Skeletal muscle tissue (tissue), 3 donors: ENCODE measurements at regions not wholly inside any gene's neighbourhood (a gene's known extent, or its start where the extent isn't known, plus 50 kb on each side); places are given as distances from the start of the nearest gene placed in this dataset.

Source experiments
- H3K27ac ChIP-seq: one replicate; pipeline ENCODE4 v1.7.0; 2013; ENCODE audit warnings: mild to moderate bottlenecking, low read depth, low read length, inconsistent platforms
- H3K27me3 ChIP-seq, 3 donors: one replicate each; pipeline ENCODE4 v1.7.0; 2013; ENCODE audit warnings: low read length in 3 of 3; ENCODE audit not compliant: control insufficient read depth in 3 of 3, insufficient read depth in 3 of 3
- H3K36me3 ChIP-seq, 3 donors: one replicate each; pipeline ENCODE4 v1.7.0; 2013; ENCODE audit warnings: low read length in 3 of 3; ENCODE audit not compliant: control insufficient read depth in 3 of 3, insufficient read depth in 3 of 3
- H3K4me1 ChIP-seq, 3 donors: one replicate each; pipeline ENCODE4 v1.7.0; 2013; ENCODE audit warnings: low read length in 3 of 3, mild to moderate bottlenecking in 3 of 3; ENCODE audit not compliant: control insufficient read depth in 3 of 3, insufficient read depth in 3 of 3
- H3K4me3 ChIP-seq, 3 donors: one replicate each; pipeline ENCODE4 v1.7.0; 2013; ENCODE audit warnings: low read length in 3 of 3
- H3K9ac ChIP-seq, 3 donors: one replicate each; pipeline ENCODE4 v1.7.0; 2013; ENCODE audit warnings: low read length in 3 of 3, mild to moderate bottlenecking in 3 of 3, moderate library complexity in 2 of 3, low read depth in 1 of 3
- H3K9me3 ChIP-seq, 3 donors: one replicate each; pipeline ENCODE4 v1.7.0; 2013; ENCODE audit warnings: low read length in 3 of 3; ENCODE audit not compliant: control insufficient read depth in 3 of 3
- donor health status: Osteomylitis.

GRCh38 chr4:31126881-31127398, 406.8 kb downstream of the PCDH7 start:
- H3K4me1 ChIP-seq: no peaks in the 10 kb centered on the region
- no peaks in the 10 kb centered on the region for H3K9me3 ChIP-seq
- no peaks in the 10 kb centered on the region for H3K36me3 ChIP-seq
- H3K9ac ChIP-seq: no peak overlapping the region
- no peak overlapping the region for H3K4me3 ChIP-seq
- H3K27me3 ChIP-seq: no peaks in the 10 kb centered on the region
- H3K27ac ChIP-seq: no peak overlapping the region

GRCh38 chr4:31130930-31131329, 410.8 kb downstream of the PCDH7 start:
- Histone ChIP-seq H3K4me1 (no peaks in the 10 kb centered on the region), H3K4me3 (no peak overlapping the region), H3K27ac (no peak overlapping the region), H3K36me3 (no peaks in the 10 kb centered on the region), H3K27me3 (no peaks in the 10 kb centered on the region), H3K9ac (no peak overlapping the region), H3K9me3 (no peaks in the 10 kb centered on the region)

DNA sequence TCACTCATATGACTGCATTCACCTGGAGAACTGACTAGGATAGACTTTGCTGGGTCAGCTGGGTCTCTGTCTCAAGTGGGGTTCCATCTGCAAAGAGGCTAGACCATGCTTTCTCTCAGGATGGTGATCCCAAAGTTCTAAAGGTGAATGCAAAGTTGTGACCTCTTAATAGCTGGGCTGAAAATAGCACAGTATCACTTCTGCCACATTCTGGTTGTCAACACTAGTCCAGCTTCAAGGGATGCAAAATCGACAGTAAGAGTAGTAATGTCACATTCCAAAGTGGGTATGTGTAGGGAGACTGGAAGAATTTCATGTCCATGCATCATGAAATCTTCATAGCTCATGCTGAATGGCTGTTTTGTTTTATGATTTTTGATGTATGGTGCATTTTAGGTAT, 414.6 kb downstream of the PCDH7 start:
- Histone ChIP-seq H3K4me1 (no peaks in the 10 kb centered on the region), H3K36me3 (no peaks in the 10 kb centered on the region), H3K27ac (no peak overlapping the region), H3K9ac (no peak overlapping the region), H3K27me3 (no peaks in the 10 kb centered on the region), H3K9me3 (no peaks in the 10 kb centered on the region), H3K4me3 (no peak overlapping the region)

DNA sequence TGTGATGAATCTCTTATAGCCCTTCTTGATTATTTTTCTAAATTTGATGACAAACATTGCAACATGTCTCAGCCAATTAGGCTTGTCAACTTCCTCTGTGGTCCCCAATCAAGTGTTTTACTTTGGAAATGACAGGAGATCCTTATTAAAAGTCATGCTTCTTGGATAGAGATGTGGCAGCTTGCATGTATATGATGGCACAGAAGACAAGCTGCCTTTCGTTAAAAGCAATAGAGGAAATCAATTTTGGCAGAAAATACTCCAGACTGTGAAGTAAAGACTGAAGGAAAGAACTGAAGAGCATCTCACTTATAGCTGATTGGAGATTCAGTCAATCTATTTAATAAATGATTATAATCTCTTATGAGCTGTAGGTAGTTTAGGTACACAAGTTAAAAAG, 419.6 kb downstream of the PCDH7 start:
- Histone ChIP-seq H3K4me3 (no peak overlapping the region), H3K27me3 (no peaks in the 10 kb centered on the region), H3K27ac (no peak overlapping the region)

GRCh38 chr4:31141095-31141831, 421.1 kb downstream of the PCDH7 start:
- Histone ChIP-seq H3K4me3 (no peak overlapping the region), H3K4me1 (no peaks in the 10 kb centered on the region), H3K9ac (no peak overlapping the region), H3K27me3 (no peaks in the 10 kb centered on the region), H3K9me3 (no peaks in the 10 kb centered on the region), H3K36me3 (no peaks in the 10 kb centered on the region), H3K27ac (no peak overlapping the region)

More for the DNA sequence above, 419.6 kb downstream of the PCDH7 start:
- H3K4me1 ChIP-seq: no peaks in the 10 kb centered on the region
- H3K9me3 ChIP-seq: no peaks in the 10 kb centered on the region
- H3K9ac ChIP-seq: no peak overlapping the region
- no peaks in the 10 kb centered on the region for H3K36me3 ChIP-seq

GRCh38 chr4:31141832-31142142, 421.6 kb downstream of the PCDH7 start:
- no peaks in the 10 kb centered on the region for H3K27me3 ChIP-seq
- H3K9ac ChIP-seq: no peak overlapping the region
- no peak overlapping the region for H3K27ac ChIP-seq
- no peaks in the 10 kb centered on the region for H3K9me3 ChIP-seq
- no peaks in the 10 kb centered on the region for H3K4me1 ChIP-seq
- H3K36me3 ChIP-seq: no peaks in the 10 kb centered on the region
- no peak overlapping the region for H3K4me3 ChIP-seq

GRCh38 chr4:31146366-31146765, 426.2 kb downstream of the PCDH7 start:
- Histone ChIP-seq H3K9ac (no peak overlapping the region), H3K27ac (no peak overlapping the region), H3K36me3 (no peaks in the 10 kb centered on the region), H3K4me1 (no peaks in the 10 kb centered on the region), H3K27me3 (no peaks in the 10 kb centered on the region), H3K4me3 (no peak overlapping the region), H3K9me3 (no peaks in the 10 kb centered on the region)

GRCh38 chr4:31148990-31149389, 428.8 kb downstream of the PCDH7 start:
- Histone ChIP-seq H3K27ac (no peak overlapping the region), H3K27me3 (no peaks in the 10 kb centered on the region), H3K9ac (no peak overlapping the region), H3K4me1 (no peaks in the 10 kb centered on the region), H3K4me3 (no peak overlapping the region), H3K9me3 (no peaks in the 10 kb centered on the region), H3K36me3 (no peaks in the 10 kb centered on the region)

DNA sequence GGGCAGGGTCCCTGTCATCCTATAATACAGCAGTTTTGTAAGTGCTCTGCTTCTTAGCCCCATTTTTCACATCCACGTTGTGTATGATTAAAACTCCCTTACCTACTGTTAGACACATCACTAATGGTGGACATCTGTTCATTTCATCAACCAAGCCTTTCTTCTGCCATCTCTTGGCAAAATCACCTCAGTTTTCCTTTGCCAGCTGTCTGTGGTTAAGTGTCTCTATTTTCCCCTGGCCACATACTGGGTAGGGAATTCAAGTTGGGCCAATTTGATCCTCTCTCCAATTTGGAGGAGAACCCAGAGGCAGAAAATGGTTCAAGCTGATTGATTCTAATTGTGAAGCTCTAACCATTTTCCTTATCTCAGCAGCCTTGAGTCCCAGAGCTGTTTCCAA, 436.1 kb downstream of the PCDH7 start:
- Histone ChIP-seq H3K27me3 (no peaks in the 10 kb centered on the region), H3K4me1 (no peaks in the 10 kb centered on the region), H3K36me3 (no peaks in the 10 kb centered on the region), H3K27ac (no peak overlapping the region), H3K4me3 (no peak overlapping the region), H3K9me3 (no peaks in the 10 kb centered on the region), H3K9ac (no peak overlapping the region)

DNA sequence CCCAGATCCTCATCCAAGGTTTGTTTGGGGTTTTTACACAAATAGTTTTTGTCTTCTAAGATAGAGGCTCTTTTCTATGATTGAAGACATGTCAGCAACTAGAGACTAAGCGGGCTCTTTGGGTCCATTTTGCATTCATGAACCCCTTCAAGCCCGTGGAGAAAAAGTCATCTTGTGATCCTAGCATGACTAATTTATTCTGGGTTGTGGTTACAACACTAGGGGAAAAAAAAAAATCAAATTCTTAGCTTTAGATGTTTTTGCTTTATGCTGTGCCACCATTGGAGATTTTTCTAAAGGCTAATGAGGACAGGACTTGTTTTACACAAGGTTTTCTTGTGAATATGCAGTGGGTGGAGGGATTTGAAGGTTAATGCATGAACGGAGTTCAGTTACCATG, 440.0 kb downstream of the PCDH7 start:
- H3K27me3 ChIP-seq: no peaks in the 10 kb centered on the region
- H3K9ac ChIP-seq: no peak overlapping the region
- no peaks in the 10 kb centered on the region for H3K36me3 ChIP-seq
- no peaks in the 10 kb centered on the region for H3K4me1 ChIP-seq
- H3K27ac ChIP-seq: no peak overlapping the region
- H3K4me3 ChIP-seq: no peak overlapping the region
- H3K9me3 ChIP-seq: no peaks in the 10 kb centered on the region
